ENCODE measurements at regions not wholly inside any gene's neighbourhood (a gene's known extent, or its start where the extent isn't known, plus 50 kb on each side); places are given as distances from the start of the nearest gene placed in this dataset.

DNA sequence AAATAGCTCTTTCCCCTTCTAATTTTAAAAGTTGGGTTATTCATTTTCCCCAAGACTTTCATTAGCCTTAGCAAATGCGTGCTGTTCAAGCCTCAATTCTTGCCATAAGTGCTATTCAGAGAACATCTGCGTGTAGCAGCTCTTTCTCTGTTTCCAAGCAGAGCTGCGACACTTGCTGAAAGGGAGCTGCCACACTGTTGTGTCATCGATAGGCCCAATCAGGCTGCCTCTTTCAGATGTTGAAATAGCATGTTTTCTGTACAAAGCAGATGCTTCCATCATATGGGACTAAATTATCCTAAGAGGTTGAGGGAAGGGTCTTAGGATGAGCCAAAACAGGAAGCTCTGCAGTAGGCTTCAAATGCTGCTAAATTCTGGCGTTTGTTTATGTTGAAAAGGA lies 220.9 kb upstream of the CDC14C start:
- H3K4me3 Mint-ChIP-seq (ENCODE audit: unreplicated experiment): no peak overlapping the region
- H3K36me3 Mint-ChIP-seq (ENCODE audit: low read depth): no peaks in the 10 kb centered on the region
- H3K27me3 Mint-ChIP-seq (ENCODE audit: low read depth): peaks cover 1% of the 10 kb centered on the region
- H3K9me3 Mint-ChIP-seq (ENCODE audit: low read depth): no peaks in the 10 kb centered on the region
- no peak overlapping the region for H3K27ac Mint-ChIP-seq (ENCODE audit: unreplicated experiment)
- H3K4me1 Mint-ChIP-seq (ENCODE audit: low read depth): no peaks in the 10 kb centered on the region
- DNase-seq (ENCODE audit: low spot score): no peak
- TF ChIP-seq, protein P1, sequence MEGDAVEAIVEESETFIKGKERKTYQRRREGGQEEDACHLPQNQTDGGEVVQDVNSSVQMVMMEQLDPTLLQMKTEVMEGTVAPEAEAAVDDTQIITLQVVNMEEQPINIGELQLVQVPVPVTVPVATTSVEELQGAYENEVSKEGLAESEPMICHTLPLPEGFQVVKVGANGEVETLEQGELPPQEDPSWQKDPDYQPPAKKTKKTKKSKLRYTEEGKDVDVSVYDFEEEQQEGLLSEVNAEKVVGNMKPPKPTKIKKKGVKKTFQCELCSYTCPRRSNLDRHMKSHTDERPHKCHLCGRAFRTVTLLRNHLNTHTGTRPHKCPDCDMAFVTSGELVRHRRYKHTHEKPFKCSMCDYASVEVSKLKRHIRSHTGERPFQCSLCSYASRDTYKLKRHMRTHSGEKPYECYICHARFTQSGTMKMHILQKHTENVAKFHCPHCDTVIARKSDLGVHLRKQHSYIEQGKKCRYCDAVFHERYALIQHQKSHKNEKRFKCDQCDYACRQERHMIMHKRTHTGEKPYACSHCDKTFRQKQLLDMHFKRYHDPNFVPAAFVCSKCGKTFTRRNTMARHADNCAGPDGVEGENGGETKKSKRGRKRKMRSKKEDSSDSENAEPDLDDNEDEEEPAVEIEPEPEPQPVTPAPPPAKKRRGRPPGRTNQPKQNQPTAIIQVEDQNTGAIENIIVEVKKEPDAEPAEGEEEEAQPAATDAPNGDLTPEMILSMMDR (IDR thresholded peaks at IDR 0.05): no peak

DNA sequence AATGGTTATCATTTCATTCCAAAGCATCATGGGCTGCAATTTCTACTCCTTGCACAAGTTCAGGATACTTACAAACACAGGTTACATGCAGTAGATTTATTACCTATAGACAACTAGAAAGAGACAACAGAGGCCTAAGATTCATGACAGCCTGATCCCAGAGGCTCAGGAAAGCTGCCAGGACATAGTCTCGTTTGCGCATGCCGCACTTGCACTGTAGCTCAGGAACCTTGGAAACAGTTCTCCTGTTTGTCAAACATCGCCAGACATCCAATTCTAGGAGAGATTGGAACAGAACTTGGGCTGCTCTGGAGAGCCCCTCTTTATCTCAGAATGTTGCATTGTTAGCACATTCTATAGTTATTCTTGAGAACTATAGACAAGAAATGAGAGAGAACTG lies 216.2 kb upstream of the CDC14C start:
- DNase-seq (ENCODE audit: low spot score): no peak
- Mint-ChIP-seq H3K4me1 (ENCODE audit: low read depth) (no peaks in the 10 kb centered on the region), H3K4me3 (ENCODE audit: unreplicated experiment) (no peak overlapping the region), H3K36me3 (ENCODE audit: low read depth) (no peaks in the 10 kb centered on the region), H3K9me3 (ENCODE audit: low read depth) (no peaks in the 10 kb centered on the region), H3K27ac (ENCODE audit: unreplicated experiment) (no peak overlapping the region), H3K27me3 (ENCODE audit: low read depth) (peaks cover 2% of the 10 kb centered on the region)
- TF ChIP-seq, protein P1 (IDR thresholded peaks at IDR 0.05): no peak

DNA sequence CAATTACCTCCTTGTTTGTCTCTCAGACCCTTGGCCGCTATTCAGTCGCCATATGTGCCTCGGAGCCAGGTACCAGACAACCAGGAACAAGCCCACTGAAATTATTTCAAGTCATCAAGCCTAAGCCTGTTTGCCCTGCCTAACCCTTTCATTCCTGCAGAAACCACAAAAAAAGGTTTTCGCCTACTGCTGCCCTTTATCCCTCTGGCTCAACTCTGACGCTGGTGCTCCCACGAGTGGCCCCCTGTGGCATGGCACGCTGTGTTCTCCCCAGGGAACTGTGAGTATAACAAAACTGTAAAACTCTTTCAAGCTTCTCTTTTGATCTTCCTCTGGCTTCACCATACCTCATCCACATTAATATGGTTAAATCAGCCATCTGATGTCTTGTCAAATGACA lies 215.7 kb upstream of the CDC14C start:
- Mint-ChIP-seq H3K4me3 (ENCODE audit: unreplicated experiment) (no peak overlapping the region), H3K36me3 (ENCODE audit: low read depth) (no peaks in the 10 kb centered on the region), H3K27me3 (ENCODE audit: low read depth) (peaks cover 2% of the 10 kb centered on the region), H3K27ac (ENCODE audit: unreplicated experiment) (no peak overlapping the region), H3K9me3 (ENCODE audit: low read depth) (no peaks in the 10 kb centered on the region), H3K4me1 (ENCODE audit: low read depth) (no peaks in the 10 kb centered on the region)
- TF ChIP-seq, protein P1 (IDR thresholded peaks at IDR 0.05): no peak
- DNase-seq (ENCODE audit: low spot score): no peak

DNA sequence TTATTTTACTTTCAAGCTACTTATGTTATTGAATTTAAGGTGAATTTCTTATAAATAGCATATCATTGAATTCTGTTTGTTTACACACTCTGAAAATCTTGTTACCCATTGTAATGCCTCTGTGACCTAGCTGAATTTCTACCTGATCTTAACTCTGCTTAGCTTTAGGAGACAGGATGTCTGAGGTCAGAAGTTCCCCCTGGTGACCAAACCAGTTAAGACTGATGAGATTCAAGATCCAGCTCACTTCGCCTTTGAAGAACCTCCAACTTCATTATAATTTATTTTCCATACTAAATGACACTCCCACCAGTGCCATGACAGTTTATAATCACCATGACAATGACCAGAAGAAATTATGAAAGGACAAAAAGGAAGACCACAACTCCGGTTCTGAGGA lies 213.4 kb upstream of the CDC14C start:
- Mint-ChIP-seq H3K4me3 (ENCODE audit: unreplicated experiment) (no peak overlapping the region), H3K36me3 (ENCODE audit: low read depth) (no peaks in the 10 kb centered on the region), H3K27ac (ENCODE audit: unreplicated experiment) (no peak overlapping the region), H3K4me1 (ENCODE audit: low read depth) (no peaks in the 10 kb centered on the region), H3K9me3 (ENCODE audit: low read depth) (no peaks in the 10 kb centered on the region), H3K27me3 (ENCODE audit: low read depth) (peaks cover 4% of the 10 kb centered on the region)
- DNase-seq (ENCODE audit: low spot score): no peak
- TF ChIP-seq, protein P1 (IDR thresholded peaks at IDR 0.05): no peak

DNA sequence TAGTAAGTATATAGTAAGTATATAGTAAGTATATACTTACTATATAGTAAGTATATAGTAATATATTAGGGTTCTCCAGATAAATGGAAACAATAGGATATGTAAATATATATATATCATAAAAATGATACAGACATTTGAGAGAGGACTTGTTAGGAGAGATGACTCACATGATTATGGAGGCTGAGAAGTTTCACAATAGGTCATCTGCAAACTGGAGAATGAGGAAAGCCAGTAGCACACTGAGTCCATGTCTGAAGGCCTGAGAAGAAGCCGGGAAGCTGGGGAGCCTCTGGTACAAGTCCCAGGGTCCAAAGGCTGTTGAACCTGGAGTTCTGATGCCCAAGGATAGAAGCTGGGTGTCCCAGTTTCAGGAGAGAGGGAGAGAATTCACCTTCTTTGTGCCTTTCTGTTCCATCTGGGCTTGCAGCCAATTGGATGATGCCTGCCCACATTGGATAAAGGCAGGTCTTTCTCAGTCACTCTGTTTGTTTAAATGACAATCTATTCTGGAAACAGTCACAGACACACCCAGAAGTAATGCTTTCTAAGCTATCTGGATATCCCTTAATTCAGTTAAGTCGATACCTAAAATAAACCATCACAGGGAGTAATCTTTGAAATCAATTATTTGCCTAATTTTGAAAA lies 205.5 kb upstream of the CDC14C start:
- Mint-ChIP-seq H3K9me3 (ENCODE audit: low read depth) (no peaks in the 10 kb centered on the region), H3K36me3 (ENCODE audit: low read depth) (no peaks in the 10 kb centered on the region), H3K27ac (ENCODE audit: unreplicated experiment) (no peak overlapping the region), H3K4me3 (ENCODE audit: unreplicated experiment) (no peak overlapping the region), H3K27me3 (ENCODE audit: low read depth) (peaks cover 2% of the 10 kb centered on the region), H3K4me1 (ENCODE audit: low read depth) (no peaks in the 10 kb centered on the region)
- TF ChIP-seq, protein P1 (IDR thresholded peaks at IDR 0.05): no peak
- DNase-seq (ENCODE audit: low spot score): no peak
